BLaER1 (cell line): ENCODE measurements at regions not wholly inside any gene's neighbourhood (a gene's known extent, or its start where the extent isn't known, plus 50 kb on each side); places are given as distances from the start of the nearest gene placed in this dataset.

Experiments used
- H3K27ac ChIP-seq: shearing (Covaris generic); formaldehyde crosslinking; 2 replicates; pipeline ENCODE4 v1.8.1; 2022
- H3K27me3 ChIP-seq: shearing (Covaris generic); formaldehyde crosslinking; 2 replicates; pipeline ENCODE4 v1.8.1; 2022
- H3K36me3 ChIP-seq: shearing (Covaris generic); formaldehyde crosslinking; 2 replicates; pipeline ENCODE4 v1.8.1; 2022
- H3K4me1 ChIP-seq: shearing (Covaris generic); formaldehyde crosslinking; 2 replicates; pipeline ENCODE4 v1.8.1; 2022
- H3K4me2 ChIP-seq: shearing (Covaris generic); formaldehyde crosslinking; 2 replicates; pipeline ENCODE4 v1.8.1; 2022
- H3K4me3 ChIP-seq: shearing (Covaris generic); formaldehyde crosslinking; 2 replicates; pipeline ENCODE4 v1.8.1; 2022
- H3K9ac ChIP-seq: shearing (Covaris generic); formaldehyde crosslinking; 2 replicates; pipeline ENCODE4 v1.8.1; 2022
- H3K9me3 ChIP-seq: shearing (Covaris generic); formaldehyde crosslinking; 2 replicates; pipeline ENCODE4 v1.8.1; 2022
- H4K20me1 ChIP-seq: shearing (Covaris generic); formaldehyde crosslinking; 2 replicates; pipeline ENCODE4 v1.8.1; 2022
- Cebpa-rat ChIP-seq: shearing (Covaris generic); IDR thresholded peaks from 2 replicates; pipeline ENCODE4 v1.8.1; 2022

DNA sequence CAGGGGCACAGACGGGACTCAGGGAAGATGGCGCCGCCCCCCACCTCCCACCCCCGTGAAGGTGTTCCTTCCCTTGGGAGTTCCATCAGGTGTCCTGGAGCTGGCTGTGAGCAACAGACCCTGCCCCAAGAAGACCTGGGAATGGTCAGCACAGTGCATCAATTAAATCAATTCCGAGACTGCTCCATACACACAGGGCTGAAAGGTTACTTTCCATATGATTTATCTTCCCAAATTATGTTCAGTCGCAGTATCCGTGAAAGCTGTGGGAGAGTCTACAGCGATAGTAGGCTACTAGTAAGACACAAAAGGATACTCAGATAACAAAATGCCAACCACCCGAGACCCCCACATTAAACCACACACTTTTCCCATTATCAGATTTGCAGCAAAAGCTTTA is 71.8 kb upstream of the PABPC3 start:
- Histone ChIP-seq H4K20me1 (no peaks in the 10 kb centered on the region), H3K27ac (no peak overlapping the region), H3K4me1 (peaks cover under 1% of the 10 kb centered on the region; the same call in 1 of the 2 replicates), H3K9me3 (no peaks in the 10 kb centered on the region), H3K4me2 (no peak overlapping the region), H3K9ac (no peak overlapping the region), H3K27me3 (no peaks in the 10 kb centered on the region), H3K4me3 (no peak overlapping the region), H3K36me3 (no peaks in the 10 kb centered on the region)
- TF ChIP-seq Cebpa-rat, result no peak

DNA sequence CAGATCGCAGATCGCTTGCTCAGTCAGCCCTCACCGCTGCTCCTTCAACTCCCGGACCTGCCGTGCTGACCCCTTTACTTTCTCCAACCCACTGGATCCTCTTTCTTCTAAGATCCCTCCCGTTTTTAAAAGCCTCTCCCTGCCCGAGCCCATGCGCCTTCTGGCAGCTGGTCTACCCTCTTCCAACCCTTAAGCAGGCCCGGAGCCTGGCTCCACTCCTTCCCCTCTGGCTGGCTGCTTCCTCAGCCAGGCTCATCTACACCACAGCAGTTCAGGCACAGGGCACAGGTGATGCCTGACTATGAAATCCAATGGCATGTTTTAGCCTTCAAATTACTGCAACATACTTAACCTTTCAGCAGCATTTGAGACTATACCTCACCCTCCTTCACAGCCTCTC is 63.8 kb upstream of the PABPC3 start:
- Histone ChIP-seq H3K4me1 (peaks cover 7% of the 10 kb centered on the region), H3K4me3 (no peak overlapping the region), H3K36me3 (no peaks in the 10 kb centered on the region), H3K9ac (no peak overlapping the region), H3K27ac (no peak overlapping the region), H3K9me3 (no peaks in the 10 kb centered on the region), H3K27me3 (no peaks in the 10 kb centered on the region), H4K20me1 (no peaks in the 10 kb centered on the region), H3K4me2 (no peak overlapping the region)
- no peak for TF ChIP-seq Cebpa-rat

DNA sequence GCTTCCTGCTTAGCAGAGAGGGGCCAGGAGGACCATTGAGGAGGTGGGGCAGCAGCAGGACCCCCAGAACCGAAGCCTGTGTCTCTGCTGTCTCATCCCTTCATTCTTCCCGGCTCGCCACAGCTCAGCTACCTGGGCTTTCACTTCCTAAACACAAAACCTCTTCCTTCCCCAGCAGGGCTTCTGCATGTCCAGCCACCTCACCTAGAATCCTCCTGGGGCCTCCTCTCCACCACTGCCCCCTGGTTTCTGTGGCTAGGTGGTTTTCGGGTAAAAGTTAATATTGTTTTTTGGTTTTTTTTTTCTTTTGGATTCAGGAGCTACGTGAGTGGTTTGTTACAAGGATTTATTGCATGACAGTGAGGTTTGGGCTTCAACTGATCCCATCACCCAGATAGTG is 61.8 kb upstream of the PABPC3 start:
- Histone ChIP-seq H3K9ac (no peak overlapping the region), H3K36me3 (no peaks in the 10 kb centered on the region), H3K27ac (no peak overlapping the region), H3K9me3 (no peaks in the 10 kb centered on the region), H3K4me2 (peak overlapping the region; percentile 55), H3K4me1 (peaks cover 7% of the 10 kb centered on the region), H3K27me3 (no peaks in the 10 kb centered on the region), H4K20me1 (no peaks in the 10 kb centered on the region), H3K4me3 (no peak overlapping the region)
- no peak for TF ChIP-seq Cebpa-rat

DNA sequence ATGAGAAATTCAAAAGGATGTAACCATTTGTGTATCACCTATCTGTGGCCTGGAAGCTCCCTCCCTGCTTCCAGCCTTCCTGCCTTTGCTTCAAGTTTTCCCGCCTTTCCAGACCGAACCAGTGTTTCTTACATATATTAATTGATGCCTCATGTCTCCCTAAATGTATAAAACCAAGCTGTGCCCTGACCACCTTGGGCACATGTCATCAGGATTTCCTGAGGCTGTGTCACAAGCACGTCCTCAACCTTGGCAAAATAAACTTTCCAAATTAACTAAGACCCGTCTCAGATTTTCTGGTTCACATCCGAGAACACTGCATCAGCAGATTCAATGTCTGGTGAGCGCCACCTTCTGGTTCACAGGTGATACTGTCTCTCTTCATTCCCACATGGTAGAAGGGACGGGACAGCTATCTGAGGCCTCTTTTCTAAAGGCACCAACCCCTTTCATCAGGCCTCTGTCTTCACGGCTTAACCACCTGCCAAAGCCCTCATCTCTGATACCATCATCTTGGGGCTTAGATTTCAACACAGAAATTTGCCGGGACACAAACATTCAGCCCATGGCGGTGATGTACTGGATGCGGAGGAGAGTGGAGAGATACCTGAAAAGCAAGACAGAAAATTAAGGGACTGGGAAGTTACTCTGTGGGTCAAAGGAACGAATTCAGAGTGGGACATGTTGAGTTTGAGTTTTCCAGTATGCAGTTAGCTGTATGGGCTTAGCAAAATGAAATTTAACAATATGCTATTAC is 58.7 kb upstream of the PABPC3 start:
- no peaks in the 10 kb centered on the region for H4K20me1 ChIP-seq
- no peak overlapping the region for H3K9ac ChIP-seq
- no peak for TF ChIP-seq Cebpa-rat
- peaks cover 7% of the 10 kb centered on the region for H3K4me1 ChIP-seq
- H3K36me3 ChIP-seq, result no peaks in the 10 kb centered on the region
- no peak overlapping the region for H3K4me3 ChIP-seq
- H3K27me3 ChIP-seq, result no peaks in the 10 kb centered on the region
- no peaks in the 10 kb centered on the region for H3K9me3 ChIP-seq
- no peak overlapping the region for H3K27ac ChIP-seq
- no peak overlapping the region for H3K4me2 ChIP-seq

DNA sequence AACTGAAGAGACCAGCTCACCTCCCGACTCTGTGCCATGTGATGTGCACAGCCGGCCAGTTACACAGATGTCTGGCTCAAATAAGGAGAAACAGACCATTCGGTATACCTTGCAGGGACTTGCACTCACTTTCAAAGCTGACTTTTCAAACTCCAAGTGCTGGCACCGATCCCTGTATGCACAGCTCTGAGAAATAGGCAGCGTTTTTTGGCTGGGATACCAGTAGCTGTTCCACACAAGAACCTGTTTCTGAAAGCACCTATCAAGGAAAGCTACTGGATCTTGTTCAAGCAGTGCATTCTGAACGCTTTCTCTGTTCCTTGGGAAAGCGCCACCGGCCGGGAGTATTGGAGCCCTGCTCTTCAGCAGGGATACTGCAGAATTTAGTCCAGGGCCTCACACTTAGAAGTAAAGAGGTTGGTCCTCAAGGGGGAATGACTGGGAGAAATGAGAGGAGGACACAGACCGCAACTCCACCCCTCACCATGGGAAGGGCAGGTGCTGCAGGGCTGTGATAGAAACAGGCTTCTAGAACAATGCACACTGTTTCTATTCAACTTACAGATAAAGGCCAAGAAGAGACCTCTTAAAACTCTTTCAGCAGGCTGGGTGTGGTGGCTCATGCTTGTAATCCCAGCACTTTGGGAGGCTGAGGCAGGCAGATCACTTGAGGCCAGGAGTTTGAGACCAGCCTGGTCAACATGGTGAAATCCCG is 53.6 kb upstream of the PABPC3 start:
- no peak overlapping the region for H3K9ac ChIP-seq
- peaks cover 5% of the 10 kb centered on the region; the same call in 1 of the 2 replicates for H4K20me1 ChIP-seq
- H3K4me2 ChIP-seq, result no peak overlapping the region
- no peaks in the 10 kb centered on the region for H3K9me3 ChIP-seq
- no peak overlapping the region for H3K4me3 ChIP-seq
- no peak for TF ChIP-seq Cebpa-rat
- H3K27me3 ChIP-seq, result peaks cover 29% of the 10 kb centered on the region
- H3K27ac ChIP-seq, result no peak overlapping the region
- H3K36me3 ChIP-seq, result no peaks in the 10 kb centered on the region
- peaks cover 5% of the 10 kb centered on the region; the same call in 1 of the 2 replicates for H3K4me1 ChIP-seq

DNA sequence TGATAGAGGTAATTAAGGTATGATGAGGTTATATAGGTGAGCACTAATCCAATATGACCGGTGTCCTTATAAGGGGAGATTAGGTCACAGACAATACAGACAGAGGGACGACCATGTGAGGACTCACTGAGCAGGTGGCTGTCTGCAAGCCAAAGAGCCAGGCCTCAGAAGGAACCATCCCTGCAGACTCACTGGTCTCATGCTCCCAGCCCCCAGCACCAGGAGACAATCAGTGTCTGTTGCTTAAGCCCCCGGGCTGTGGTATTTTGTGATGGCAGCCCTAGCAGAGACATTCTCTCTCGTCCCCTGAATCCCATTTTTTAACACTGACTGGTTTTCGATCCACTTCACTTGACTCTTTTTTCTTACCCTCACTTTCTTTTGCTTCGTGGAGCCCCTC is 51.9 kb upstream of the PABPC3 start:
- Histone ChIP-seq H3K27me3 (peaks cover 47% of the 10 kb centered on the region), H3K36me3 (no peaks in the 10 kb centered on the region), H3K4me1 (peaks cover 5% of the 10 kb centered on the region; the same call in 1 of the 2 replicates), H3K27ac (no peak overlapping the region), H3K4me2 (no peak overlapping the region), H3K4me3 (no peak overlapping the region), H4K20me1 (peaks cover 5% of the 10 kb centered on the region; the same call in 1 of the 2 replicates), H3K9ac (no peak overlapping the region), H3K9me3 (no peaks in the 10 kb centered on the region; the same call in 1 of the 2 replicates)
- no peak for TF ChIP-seq Cebpa-rat
